Neural cell (in vitro differentiated cells): ENCODE measurements at regions not wholly inside any gene's neighbourhood (a gene's known extent, or its start where the extent isn't known, plus 50 kb on each side); places are given as distances from the start of the nearest gene placed in this dataset.

Experiments used
- EZH2 ChIP-seq: fragments of 200-600, 300-800 bp; shearing (Covaris generic), sonication (generic); IDR thresholded peaks from 2 replicates; pipeline ENCODE4 v1.6.1; 2014; ENCODE audit warnings: antibody characterized with exemption, low read length, borderline replicate concordance, mild to moderate bottlenecking; ENCODE audit not compliant: insufficient read depth, poor library complexity, severe bottlenecking
- MXI1 ChIP-seq: fragments of 450-650 bp; conservative IDR thresholded peaks from 2 replicates; pipeline ENCODE4 v1.6.1; 2014; ENCODE audit warnings: antibody characterized with exemption, mild to moderate bottlenecking; ENCODE audit not compliant: poor library complexity, severe bottlenecking
- TF ChIP-seq, protein P1 (sequence below): IDR thresholded peaks from 2 replicates; pipeline ENCODE4 v1.6.1; 2012; ENCODE audit warnings: borderline replicate concordance
- TF ChIP-seq, protein P2 (sequence below): fragments of 450-650 bp; IDR thresholded peaks from 2 replicates; pipeline ENCODE4 v1.5.1; 2014; ENCODE audit warnings: antibody characterized with exemption, mild to moderate bottlenecking, moderate library complexity; ENCODE audit not compliant: poor library complexity, severe bottlenecking

DNA sequence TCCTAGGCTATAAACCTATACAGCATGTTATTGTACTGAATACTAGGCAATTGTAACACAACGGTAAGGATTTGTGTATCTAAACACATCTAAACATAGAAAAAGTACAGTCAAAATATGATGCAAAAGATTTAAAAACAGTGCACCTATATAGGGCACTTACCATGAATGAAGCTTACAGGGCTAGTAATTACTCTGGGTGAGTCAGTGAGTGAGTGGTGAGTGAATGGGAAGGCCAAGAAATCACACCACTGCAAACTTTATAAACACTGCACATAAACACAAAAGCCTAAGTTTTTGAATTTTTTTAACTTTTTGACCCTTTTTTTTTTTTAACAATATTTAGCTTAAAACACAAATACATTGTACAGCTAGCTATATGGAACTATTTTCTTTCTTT, 204.7 kb upstream of the CTNNB1 start:
- no peak for TF ChIP-seq EZH2
- no peak for TF ChIP-seq MXI1
- TF ChIP-seq, protein P1, sequence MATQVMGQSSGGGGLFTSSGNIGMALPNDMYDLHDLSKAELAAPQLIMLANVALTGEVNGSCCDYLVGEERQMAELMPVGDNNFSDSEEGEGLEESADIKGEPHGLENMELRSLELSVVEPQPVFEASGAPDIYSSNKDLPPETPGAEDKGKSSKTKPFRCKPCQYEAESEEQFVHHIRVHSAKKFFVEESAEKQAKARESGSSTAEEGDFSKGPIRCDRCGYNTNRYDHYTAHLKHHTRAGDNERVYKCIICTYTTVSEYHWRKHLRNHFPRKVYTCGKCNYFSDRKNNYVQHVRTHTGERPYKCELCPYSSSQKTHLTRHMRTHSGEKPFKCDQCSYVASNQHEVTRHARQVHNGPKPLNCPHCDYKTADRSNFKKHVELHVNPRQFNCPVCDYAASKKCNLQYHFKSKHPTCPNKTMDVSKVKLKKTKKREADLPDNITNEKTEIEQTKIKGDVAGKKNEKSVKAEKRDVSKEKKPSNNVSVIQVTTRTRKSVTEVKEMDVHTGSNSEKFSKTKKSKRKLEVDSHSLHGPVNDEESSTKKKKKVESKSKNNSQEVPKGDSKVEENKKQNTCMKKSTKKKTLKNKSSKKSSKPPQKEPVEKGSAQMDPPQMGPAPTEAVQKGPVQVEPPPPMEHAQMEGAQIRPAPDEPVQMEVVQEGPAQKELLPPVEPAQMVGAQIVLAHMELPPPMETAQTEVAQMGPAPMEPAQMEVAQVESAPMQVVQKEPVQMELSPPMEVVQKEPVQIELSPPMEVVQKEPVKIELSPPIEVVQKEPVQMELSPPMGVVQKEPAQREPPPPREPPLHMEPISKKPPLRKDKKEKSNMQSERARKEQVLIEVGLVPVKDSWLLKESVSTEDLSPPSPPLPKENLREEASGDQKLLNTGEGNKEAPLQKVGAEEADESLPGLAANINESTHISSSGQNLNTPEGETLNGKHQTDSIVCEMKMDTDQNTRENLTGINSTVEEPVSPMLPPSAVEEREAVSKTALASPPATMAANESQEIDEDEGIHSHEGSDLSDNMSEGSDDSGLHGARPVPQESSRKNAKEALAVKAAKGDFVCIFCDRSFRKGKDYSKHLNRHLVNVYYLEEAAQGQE: no peak
- TF ChIP-seq, protein P2, sequence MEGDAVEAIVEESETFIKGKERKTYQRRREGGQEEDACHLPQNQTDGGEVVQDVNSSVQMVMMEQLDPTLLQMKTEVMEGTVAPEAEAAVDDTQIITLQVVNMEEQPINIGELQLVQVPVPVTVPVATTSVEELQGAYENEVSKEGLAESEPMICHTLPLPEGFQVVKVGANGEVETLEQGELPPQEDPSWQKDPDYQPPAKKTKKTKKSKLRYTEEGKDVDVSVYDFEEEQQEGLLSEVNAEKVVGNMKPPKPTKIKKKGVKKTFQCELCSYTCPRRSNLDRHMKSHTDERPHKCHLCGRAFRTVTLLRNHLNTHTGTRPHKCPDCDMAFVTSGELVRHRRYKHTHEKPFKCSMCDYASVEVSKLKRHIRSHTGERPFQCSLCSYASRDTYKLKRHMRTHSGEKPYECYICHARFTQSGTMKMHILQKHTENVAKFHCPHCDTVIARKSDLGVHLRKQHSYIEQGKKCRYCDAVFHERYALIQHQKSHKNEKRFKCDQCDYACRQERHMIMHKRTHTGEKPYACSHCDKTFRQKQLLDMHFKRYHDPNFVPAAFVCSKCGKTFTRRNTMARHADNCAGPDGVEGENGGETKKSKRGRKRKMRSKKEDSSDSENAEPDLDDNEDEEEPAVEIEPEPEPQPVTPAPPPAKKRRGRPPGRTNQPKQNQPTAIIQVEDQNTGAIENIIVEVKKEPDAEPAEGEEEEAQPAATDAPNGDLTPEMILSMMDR: no peak
